ENCODE measurements at regions not wholly inside any gene's neighbourhood (a gene's known extent, or its start where the extent isn't known, plus 50 kb on each side); places are given as distances from the start of the nearest gene placed in this dataset.

- TF ChIP-seq EZH2phosphoT487 (IDR thresholded peaks at IDR 0.05; ENCODE audit: insufficient read depth, low read depth) = no peak
- no peak for TF ChIP-seq EZH2 (IDR thresholded peaks at IDR 0.05; ENCODE audit: insufficient read depth, poor library complexity, severe bottlenecking)
Observed at GRCh38 chr4:27964095-27964494, 1103.5 kb downstream of the STIM2 start.
